NB4 (cell line): ENCODE measurements at regions not wholly inside any gene's neighbourhood (a gene's known extent, or its start where the extent isn't known, plus 50 kb on each side); places are given as distances from the start of the nearest gene placed in this dataset.

Experiments used
- CTCF ChIP-seq: IDR thresholded peaks from one replicate; pipeline ENCODE4 v1.5.1; 2012; ENCODE audit warnings: low read depth, low read length
- MAX ChIP-seq: IDR thresholded peaks from 2 replicates; pipeline ENCODE4 v1.6.1; 2011; ENCODE audit warnings: low read depth, low read length
- POLR2A ChIP-seq: IDR thresholded peaks from 2 replicates; pipeline ENCODE4 v1.6.1; 2011; ENCODE audit warnings: mild to moderate bottlenecking; ENCODE audit not compliant: insufficient read length; ENCODE audit errors: extremely low read depth

- TF ChIP-seq CTCF, result no peak
- no peak for TF ChIP-seq MAX
- TF ChIP-seq POLR2A, result no peak
Measured at GRCh38 chr11:69904974-69905535, 85.8 kb upstream of the FGF3 start.
